Gastrocnemius medialis (tissue), 4 donors: ENCODE measurements at regions not wholly inside any gene's neighbourhood (a gene's known extent, or its start where the extent isn't known, plus 50 kb on each side); places are given as distances from the start of the nearest gene placed in this dataset.

Experiments
- POLR2A ChIP-seq, 2 donors: fragments of 450-650 bp; IDR thresholded peaks; one replicate each; pipeline ENCODE4 v1.6.1; 2017; ENCODE audit warnings: antibody characterized with exemption in 2 of 2, mild to moderate bottlenecking in 2 of 2, moderate library complexity in 2 of 2
- TF ChIP-seq, protein P1 (sequence below), 5 experiments: fragments of 450-650 bp in 3 of 5; fragments of 200-600 bp in 2 of 5; sonication (generic) in 2 of 5; IDR thresholded peaks in 4 of 5; conservative IDR thresholded peaks in 1 of 5; 1 replicate in 4 of 5; 2 replicates in 1 of 5; pipeline ENCODE4 v1.5.1; 2016 to 2019; ENCODE audit warnings: antibody characterized with exemption in 5 of 5, mild to moderate bottlenecking in 3 of 5, moderate library complexity in 3 of 5

DNA sequence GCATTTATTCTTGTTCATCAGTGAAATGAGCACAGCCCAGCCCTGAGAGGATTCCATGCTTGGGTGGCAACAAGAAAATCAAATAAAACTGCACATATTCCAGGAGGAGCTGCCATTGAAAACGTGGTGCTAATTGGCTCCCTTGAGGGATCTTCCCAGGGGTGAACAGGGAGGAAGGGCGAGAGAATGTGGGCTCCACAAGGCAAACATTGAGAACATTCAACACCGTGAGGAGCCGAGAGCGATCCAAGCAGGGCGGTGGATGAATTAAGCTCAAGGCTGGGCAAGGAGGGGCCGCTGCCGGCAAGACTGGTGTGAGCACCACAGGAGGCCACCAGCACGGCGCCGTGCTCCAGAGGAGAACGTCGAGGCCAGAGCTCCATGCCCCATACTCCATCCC lies 166.9 kb downstream of the C16orf95 start:
- TF ChIP-seq, protein P1, sequence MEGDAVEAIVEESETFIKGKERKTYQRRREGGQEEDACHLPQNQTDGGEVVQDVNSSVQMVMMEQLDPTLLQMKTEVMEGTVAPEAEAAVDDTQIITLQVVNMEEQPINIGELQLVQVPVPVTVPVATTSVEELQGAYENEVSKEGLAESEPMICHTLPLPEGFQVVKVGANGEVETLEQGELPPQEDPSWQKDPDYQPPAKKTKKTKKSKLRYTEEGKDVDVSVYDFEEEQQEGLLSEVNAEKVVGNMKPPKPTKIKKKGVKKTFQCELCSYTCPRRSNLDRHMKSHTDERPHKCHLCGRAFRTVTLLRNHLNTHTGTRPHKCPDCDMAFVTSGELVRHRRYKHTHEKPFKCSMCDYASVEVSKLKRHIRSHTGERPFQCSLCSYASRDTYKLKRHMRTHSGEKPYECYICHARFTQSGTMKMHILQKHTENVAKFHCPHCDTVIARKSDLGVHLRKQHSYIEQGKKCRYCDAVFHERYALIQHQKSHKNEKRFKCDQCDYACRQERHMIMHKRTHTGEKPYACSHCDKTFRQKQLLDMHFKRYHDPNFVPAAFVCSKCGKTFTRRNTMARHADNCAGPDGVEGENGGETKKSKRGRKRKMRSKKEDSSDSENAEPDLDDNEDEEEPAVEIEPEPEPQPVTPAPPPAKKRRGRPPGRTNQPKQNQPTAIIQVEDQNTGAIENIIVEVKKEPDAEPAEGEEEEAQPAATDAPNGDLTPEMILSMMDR (IDR thresholded peaks at IDR 0.05 in 4 of 5, conservative IDR thresholded peaks at IDR 0.05 in 1 of 5), result no peak
- TF ChIP-seq POLR2A (IDR thresholded peaks at IDR 0.05), result no peak
